GM21390 (cell line): ENCODE measurements at regions not wholly inside any gene's neighbourhood (a gene's known extent, or its start where the extent isn't known, plus 50 kb on each side); places are given as distances from the start of the nearest gene placed in this dataset.

Experiments used
- ATAC-seq: cut with Tn5 transposase; IDR thresholded peaks from one replicate; pipeline ENCODE4 v1.9.1; 2021; ENCODE audit not compliant: unreplicated experiment

GRCh38 chr14:48490756-48491155, 815.4 kb upstream of the MDGA2 start:
- ATAC-seq, result no peak

- ATAC-seq, result no peak
These were observed 798.5 kb upstream of the MDGA2 start for GRCh38 chr14:48473944-48474343.

- ATAC-seq, result no peak
These were observed 780.6 kb upstream of the MDGA2 start for GRCh38 chr14:48456051-48456450.

DNA sequence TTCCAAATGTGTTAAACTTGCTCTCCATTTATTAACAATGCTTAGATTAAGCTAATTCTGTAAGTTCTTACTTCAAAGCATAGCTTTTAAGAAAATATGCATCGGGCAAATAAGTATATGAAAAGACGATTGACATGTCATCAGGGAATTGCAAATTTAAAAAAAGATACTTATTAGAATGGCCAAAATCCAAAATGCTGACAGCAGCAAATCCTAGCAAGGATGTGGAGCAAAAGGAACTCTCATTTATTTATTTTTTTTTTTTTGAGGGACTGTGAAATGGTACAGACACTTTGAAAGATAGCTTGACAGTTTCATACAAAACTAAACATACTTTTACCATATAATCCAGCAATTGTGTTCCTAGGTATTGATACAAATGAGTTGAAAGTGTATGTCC, 779.5 kb upstream of the MDGA2 start:
- ATAC-seq, result no peak

- no peak for ATAC-seq
These were observed 777.1 kb upstream of the MDGA2 start for GRCh38 chr14:48452437-48452995.

- ATAC-seq, result no peak
These were observed 759.8 kb upstream of the MDGA2 start for GRCh38 chr14:48435221-48435620.

GRCh38 chr14:48430805-48431204, 755.4 kb upstream of the MDGA2 start:
- ATAC-seq, result no peak

GRCh38 chr14:48429512-48429911, 754.1 kb upstream of the MDGA2 start:
- no peak for ATAC-seq

DNA sequence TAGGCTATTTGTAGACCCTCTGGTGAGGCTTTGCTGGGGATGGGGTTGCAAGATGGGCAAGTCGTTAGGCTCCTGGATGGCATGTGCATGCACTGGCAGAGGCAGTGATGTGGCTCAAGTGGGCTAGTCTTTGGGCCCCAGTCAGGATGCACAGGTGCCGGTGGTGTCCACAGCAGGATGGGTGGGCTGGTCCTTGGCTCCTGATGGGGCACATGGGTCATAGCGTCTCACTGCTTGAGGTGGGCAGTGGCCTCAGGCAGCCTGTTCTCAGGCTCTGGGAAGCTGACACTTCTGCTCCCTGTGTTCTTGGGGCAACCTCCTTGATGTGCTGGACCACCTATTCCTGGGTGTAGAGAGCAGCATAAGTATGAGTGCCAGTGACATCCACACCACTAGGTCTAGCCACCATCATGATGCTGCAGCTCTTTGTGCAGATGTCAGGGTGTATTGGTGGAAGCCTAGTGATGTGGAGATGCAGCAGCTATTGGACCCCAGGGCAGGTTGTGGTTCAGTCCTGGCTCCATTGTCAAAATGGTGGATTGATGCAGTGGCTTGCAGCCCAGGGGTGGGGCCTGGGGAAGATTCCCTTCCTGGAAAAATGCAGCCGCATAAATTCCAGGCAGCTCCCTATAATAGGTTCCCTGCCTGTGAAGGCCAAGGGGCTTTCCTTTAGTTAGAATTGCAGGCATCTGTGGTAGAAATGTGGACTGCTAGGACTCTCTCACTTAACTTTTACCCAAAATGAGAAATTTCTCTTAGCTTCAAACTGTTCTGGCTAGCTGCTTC, 742.5 kb upstream of the MDGA2 start:
- ATAC-seq, result no peak

DNA sequence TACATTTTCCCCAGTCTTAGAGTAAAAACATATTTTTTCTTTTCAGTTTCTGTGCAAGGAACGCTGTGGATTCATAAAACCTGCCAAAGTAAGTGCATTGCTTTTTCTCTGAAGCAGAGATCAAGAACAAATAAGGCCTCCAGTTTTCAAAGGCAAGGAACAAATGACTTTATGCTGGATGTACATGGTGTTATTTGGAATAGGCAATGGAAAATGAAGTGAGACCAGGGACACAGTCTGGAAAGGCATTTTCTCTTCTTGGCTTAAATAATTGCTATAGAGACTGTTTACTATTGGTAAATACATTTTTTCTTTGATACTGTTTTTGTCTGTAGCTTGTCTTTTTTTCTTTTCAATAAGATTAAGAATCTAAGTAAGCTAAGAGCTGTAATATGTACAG, 725.9 kb upstream of the MDGA2 start:
- no peak for ATAC-seq

- ATAC-seq, result peak; percentile 67
These were observed 723.4 kb upstream of the MDGA2 start for GRCh38 chr14:48398675-48399282.

DNA sequence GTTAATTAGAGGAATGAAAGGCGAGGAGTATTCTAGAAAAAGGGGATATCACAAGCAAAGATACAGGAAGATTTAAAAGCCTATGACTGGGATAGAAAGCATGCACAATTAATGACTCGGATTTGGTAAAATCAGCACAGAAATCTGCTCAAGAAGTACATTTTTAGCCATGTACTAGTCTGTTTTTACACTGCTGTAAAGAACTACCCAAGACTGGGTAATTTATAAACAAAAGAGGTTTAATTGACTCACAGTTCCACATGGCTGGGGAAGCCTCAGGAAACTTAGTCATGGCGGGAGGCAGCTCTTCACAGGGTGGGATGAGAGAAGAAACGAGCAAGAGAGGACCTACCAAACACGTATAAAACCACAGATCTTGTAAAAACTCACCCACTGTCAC, 716.3 kb upstream of the MDGA2 start:
- ATAC-seq, result no peak

DNA sequence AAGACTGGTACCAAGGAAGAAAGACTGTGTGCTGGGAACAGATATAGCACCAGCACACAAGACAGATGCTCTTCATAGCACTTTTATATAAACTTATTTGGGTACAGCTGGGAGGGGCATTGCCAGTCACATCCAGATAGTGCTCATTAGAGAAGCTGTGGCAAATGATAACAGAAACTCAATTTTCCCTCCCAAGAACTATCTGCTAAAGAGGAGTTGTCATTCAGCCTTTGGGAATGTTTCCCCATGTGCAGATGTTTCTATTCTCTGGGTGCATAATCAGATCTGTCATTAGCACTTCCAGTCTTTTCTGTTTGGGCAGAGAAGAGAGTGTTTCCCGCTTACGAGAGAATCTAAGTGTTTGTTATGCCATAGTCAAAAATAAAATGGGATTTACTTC, 714.9 kb upstream of the MDGA2 start:
- ATAC-seq, result no peak

DNA sequence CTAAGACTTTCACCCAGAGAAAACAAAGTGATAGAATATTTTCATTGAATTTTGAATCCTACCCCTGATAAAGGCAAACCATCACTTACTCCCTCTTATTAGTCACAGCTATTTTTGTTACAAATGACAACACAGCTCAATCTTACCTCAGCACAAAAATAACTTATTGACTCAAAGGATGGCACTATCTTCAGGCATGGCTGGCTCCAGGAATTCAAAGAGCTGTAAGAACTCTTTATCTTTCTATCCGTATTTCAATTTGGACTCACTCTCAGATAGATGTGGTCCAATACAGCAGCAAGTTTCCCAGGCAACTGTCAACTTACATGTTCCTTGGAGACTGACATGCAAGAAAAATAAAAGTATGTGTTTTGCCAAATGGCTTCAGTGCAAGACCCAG, 709.4 kb upstream of the MDGA2 start:
- no peak for ATAC-seq

DNA sequence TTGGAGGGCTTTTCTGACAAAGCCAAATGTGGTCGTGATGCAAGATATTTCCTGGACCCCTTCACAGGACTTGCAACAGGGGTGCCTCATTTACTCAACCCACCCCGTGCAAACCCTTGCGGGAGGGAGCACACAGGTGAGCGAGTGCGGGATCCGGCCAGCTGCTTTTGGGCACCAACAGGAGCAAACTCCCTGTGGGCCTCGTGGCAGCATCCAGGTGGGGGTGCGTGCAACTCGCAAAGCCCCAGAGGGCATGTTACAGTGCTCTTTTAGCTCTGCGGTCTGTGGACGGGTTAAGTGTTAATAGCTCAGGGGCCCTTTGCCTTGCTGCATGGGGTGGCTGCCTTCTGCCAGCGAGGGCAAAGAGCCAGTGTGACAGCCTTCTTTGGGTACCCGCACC, 707.6 kb upstream of the MDGA2 start:
- no peak for ATAC-seq

DNA sequence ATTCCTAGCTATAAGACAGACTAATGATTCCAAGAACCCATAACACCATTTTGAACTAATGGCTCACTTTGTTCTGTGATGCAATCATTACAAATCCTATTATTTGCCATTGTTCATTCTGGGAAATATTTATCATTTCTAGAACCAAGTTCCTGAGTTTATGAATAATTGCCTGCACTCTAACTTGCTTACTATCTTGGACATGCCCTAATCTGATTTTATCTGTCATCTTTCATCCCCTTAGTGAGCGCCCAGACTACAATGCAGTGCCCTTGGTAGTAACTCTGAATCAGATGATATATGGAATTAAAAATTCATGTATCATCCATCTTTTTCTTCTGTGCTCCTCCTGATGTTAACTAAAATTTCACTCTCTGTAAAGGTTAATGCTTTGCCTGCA, 703.1 kb upstream of the MDGA2 start:
- no peak for ATAC-seq

DNA sequence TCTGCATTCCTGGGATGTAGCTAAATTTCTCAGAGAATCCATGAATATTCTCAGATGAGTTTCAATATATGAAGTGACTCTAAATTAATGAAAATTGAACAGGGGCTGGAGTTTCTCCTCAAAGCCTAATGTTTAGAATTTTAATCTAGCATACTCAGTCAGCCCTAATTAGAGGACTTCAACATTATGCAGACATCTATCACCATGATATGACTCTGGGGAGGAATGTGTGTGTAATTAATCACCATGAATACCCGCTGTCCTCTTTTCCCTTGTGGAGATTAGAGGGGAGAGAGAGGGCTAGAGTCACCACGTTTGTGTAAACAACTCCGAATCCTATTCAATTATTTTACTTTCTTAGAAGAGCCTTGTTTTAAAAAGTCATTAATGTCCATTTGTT, 698.6 kb upstream of the MDGA2 start:
- no peak for ATAC-seq

DNA sequence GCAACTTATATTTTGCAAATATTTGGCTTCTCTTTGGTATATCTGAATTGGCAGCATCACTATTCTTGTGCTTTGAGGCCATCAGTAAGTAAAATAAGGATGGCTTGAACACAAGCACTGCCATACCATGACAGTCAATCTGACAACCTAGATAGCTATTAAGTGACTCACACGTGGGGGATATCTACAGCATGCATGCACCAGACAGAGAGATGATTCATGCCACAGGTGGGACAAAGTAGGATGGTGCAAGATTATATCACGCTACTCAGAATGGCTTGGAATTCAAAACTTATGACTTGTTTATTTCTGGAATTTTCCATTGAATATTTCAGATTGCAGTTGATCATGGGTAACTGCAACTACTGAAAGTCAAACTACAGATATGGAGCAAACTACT, 675.6 kb upstream of the MDGA2 start:
- ATAC-seq, result no peak

DNA sequence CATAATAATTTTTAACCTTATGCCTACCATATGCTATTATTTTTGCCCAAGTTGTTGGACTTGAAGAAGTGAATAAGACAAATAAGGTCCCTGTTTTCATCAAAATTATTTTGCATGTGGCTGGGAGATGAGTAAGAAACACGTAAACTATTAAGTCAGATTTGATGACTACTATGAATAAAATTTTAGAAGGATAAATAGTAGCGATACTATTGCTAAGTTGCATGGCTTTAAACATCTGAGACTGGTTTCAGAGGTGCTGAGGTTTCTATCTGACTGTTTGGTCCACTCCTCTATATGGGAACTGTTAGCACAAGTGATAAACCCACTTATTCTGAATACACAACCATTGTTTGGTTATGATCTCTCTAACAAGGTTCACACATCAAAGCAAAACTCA, 674.3 kb upstream of the MDGA2 start:
- no peak for ATAC-seq

DNA sequence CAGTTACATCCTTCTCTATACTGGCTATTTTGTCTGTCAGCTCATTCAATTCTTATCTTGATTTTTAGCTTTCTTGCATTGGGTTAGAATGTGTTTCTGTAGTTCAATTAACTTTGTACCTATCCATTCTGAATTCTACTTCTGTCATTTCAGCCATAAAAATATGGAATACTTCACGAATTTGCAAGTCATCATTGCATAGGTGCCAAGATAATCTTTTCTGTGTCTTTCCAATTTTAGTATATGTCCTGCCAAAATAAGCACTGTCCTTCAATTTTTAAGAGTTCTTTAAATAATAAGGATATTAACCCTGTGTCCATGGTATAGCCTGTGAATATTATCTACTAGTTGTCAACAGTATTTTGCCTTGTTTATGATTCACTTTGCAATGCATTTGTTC, 665.7 kb upstream of the MDGA2 start:
- no peak for ATAC-seq

GRCh38 chr14:48333221-48333920, 658.0 kb upstream of the MDGA2 start:
- ATAC-seq, result no peak

DNA sequence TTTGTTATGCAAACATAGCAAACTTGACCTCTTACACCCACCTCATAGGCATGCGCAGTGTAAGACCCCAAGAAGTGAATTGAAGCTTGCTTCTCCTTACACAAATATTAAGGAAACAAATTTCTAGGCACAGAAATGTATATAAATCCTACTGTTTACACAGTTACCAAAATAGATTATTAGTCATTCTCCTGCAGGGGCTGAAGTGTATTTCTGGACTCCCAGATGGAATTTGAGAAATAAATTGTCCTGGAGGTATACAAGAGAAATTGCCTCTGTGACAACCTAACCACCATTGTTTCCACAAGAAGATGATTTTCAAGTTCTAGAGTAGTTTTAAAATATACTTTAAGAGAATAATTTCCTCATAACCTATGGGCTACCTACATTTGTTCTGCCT, 656.0 kb upstream of the MDGA2 start:
- ATAC-seq, result no peak
